HG02870 (cell line): ENCODE measurements at regions not wholly inside any gene's neighbourhood (a gene's known extent, or its start where the extent isn't known, plus 50 kb on each side); places are given as distances from the start of the nearest gene placed in this dataset.

ENCODE experiments used
- ATAC-seq: cut with Tn5 transposase; IDR thresholded peaks from one replicate; pipeline ENCODE4 v1.9.1; 2021; ENCODE audit warnings: mild to moderate bottlenecking, moderate library complexity; ENCODE audit not compliant: unreplicated experiment

GRCh38 chr7:156082048-156083040, 270.1 kb upstream of the SHH start:
- ATAC-seq, result no peak

DNA sequence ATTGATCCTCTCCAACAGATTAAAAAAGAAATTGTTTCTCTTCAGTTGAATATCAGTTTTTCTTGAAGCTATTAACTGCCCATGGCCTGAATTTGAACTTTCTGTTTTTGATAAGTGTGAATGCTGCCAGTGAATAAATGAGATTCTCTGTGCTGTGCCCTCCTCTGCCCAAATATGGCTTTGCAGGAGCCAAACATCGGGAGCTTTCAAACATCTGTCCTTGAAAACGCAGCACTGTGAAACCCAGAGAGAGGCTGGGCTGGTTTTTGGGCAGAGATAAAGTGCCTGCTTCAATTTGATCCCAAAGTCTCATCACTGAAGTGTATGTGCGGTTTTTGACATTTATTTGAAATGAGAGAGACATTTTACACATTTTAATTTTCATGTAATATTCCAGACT, 268.3 kb upstream of the SHH start:
- ATAC-seq, result no peak

- no peak for ATAC-seq
These were observed 267.8 kb upstream of the SHH start for GRCh38 chr7:156080046-156080445.

DNA sequence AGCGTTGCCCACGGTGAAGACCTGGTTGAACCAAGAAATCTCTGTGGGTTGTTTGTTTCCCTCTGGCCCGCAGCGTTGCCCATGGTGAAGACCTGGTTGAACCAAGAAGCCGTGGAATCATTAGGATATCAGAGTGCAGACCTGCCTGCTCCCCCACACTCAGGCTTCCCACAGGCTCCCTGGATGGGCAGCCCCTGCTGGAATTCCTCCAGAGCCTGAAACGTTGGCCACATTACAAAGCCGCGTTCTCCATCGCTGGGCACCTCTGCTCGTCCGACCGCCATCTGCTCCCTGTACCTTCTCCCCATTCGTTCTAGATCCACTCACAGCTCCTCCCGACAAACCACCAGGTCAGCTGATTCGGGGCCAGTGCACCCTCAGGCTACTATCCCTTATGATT, 266.9 kb upstream of the SHH start:
- no peak for ATAC-seq

DNA sequence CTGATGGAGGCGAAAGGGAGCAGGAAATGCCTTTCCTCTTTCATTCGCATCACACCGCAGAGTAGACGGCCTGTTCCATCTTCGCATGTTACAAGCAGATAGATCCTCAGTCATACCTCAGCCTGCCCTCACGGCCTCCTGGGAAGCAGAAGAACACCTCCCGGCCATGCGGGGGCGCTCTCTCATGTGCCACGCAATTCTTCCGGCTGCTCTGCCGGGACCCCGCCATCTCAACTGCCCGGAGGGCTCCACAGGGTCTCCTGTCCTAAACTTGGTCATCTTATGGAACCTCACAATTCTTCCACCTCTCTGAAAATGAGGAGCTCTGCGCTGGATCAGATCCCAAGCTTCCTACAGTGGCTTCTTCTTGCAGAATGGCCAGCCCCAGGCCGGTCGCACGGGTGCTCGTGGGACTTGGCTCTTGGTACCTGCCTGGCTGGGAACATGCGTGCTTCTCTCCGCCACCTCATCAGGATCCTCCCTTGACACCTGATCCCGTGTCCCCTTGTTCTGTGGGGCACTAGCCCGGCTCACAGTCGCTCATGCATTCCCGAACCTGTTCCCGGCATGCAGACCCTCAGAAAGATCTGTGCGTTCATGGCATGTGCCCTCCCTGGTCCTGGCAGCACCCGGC, 262.8 kb upstream of the SHH start:
- no peak for ATAC-seq

DNA sequence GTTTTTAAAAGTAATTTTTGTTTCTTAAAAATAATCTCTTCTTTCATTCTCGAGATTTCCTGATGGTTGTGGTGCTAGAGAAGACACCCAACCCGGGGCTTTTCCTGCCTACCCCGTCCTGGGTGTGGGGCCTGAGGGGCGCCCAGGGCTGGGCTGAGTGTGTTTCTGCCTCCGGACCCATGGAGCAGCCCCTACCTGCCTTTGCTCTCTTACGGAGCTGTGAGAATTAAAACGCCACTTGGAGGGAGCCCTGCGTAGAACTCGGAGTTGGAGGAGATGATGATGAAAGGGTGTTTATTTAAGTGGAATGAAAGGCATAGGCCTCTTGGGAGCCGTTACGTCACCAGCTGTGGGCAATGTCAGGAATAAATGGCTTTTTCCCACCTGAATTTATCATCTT, 261.8 kb upstream of the SHH start:
- no peak for ATAC-seq

DNA sequence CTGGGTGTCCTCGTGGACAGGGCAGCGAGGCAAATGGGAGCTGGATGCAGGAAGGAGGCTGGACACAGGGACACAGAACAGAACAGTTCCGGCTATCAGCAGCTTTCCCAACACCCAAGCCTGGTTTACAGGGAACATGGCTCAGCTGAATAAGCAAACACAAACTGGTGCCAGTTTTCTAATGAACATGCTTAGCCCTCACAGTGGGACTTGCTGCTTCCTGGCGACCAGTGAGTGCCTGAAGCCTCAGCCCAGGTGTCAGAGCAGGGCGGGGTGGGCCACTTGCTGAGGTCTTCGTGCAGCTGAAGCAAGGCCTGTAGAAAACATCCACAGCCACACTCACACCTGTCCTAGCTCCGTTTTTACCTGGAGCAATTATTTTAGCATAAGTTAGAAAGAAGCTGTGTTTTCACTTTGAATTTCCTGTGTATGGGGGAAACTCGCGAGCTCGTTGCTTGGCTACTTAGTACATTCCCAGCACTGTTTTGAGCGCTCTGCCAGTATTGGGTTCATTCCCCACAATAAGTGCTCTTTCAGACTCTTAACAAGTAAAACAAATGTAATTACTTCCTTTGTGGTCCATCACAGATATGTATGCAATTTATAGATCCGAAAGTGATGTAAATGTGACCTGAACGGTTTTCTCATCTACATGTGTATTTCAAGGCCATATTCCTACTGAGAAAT, 261.2 kb upstream of the SHH start:
- no peak for ATAC-seq

- no peak for ATAC-seq
These were observed 259.3 kb upstream of the SHH start for GRCh38 chr7:156071612-156072011.

GRCh38 chr7:156069891-156070290, 257.6 kb upstream of the SHH start:
- ATAC-seq, result no peak

DNA sequence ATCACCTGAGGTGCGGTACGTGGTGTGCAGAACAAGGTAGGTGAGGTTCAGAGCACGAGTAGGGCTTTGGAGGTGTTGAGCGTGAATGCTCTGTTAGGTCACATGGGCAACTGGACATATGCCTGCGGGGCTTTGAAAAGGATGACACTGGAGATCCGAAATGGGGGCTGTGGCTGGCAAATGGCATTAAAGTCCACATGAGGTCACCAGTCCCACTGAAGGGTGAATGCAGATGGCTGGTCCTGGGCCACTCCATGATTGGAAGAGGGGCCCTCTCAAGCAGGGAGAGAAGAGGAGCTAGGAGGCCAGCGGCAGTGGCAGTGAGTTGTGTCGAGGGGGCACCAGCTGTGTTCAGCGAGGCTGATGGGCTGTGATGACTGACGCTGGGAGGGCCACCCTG, 254.9 kb upstream of the SHH start:
- no peak for ATAC-seq

DNA sequence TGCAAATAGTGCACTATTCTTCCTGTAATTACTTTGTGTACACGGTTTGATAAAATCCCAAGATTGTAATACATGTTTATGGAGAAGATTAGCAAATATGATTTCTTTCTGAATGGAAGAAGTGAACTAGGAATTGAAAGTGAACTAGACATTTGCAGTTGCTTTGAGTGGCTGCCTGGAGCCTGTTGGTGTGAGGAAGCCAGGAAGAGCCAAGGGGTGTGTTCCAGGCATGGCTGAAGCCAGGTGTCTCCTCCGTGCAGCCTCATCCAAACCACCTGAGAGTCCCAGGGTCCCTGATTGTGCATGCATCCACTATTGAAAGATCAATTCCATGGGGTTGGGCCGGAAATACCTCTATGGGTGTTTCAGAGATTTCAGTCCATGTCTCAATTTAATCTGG, 253.1 kb upstream of the SHH start:
- no peak for ATAC-seq

DNA sequence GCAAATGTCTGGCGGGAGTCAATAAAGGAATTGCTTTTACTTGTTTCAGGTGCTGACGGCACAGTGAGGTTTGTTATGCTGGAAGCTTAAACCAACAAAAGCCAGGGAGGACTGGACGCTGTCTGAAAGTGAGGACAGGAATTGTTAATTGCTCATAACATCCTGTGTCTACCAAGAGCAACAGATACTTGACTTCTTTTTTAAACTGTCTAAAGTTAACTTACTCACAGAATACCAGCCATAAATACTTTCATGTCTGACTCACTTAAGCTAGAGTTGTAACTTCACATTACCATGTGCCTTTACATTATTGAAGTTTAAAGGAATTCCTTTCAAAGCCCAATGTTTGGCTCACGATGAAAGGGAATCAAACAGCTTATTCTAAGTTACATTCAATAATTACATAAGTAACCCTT, 252.7 kb upstream of the SHH start:
- ATAC-seq, result no peak

- ATAC-seq, result no peak
These were observed 251.1 kb upstream of the SHH start for GRCh38 chr7:156063241-156063810.

GRCh38 chr7:156062286-156062685, 250.0 kb upstream of the SHH start:
- ATAC-seq, result no peak

- no peak for ATAC-seq
These were observed 249.5 kb upstream of the SHH start for GRCh38 chr7:156061689-156062255.

DNA sequence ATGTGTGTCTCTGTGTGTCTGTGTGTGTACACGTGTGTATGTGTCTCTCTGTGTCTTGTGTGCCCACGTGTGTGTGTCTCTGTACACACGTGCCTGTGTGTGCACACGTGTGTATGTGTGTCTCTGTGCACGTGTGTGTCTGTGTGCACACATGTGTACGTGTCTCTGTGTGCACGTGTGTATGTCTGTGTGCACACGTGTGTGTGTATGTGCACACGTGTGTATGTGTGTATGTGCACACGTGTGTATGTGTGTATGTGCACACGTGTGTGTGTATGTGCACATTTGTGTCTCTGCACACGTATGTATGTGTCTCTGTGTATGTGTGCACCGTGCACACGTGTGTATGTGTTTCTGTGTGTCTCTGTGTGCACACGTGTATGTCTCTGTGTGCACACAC, 248.7 kb upstream of the SHH start:
- ATAC-seq, result no peak

DNA sequence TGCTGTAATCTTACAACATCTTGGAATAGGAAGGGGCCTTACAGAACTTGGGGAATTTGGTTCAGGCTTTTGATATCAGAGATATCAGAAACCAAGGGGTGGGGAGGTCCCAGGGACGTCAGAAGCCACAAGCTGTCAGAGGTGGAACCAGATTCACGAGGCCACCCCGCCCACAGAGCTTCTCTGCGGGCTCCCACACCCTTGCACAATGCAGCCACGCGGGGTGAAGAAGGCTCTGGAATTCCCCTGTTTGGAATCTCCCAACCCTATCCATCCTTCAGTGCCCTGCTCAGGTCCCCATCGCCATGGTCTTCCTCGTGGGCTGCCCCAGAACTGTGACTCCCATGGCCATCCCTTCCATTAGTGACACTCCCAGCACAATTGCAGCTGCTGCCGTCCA, 247.1 kb upstream of the SHH start:
- no peak for ATAC-seq

GRCh38 chr7:156058248-156058647, 246.0 kb upstream of the SHH start:
- ATAC-seq, result no peak

GRCh38 chr7:156056534-156056933, 244.3 kb upstream of the SHH start:
- no peak for ATAC-seq

GRCh38 chr7:156055206-156055822, 243.1 kb upstream of the SHH start:
- ATAC-seq, result no peak

GRCh38 chr7:156051884-156052283, 239.6 kb upstream of the SHH start:
- no peak for ATAC-seq
